Stimulated activated CD4-positive, alpha-beta T cell treated with anti-CD3 and anti-CD28 coated beads, Interleukin-2, amount 100 ng/mL, for 48 hours (primary cell): ENCODE measurements at regions not wholly inside any gene's neighbourhood (a gene's known extent, or its start where the extent isn't known, plus 50 kb on each side); places are given as distances from the start of the nearest gene placed in this dataset.

Experiments
- DNase-seq, 2 donors: peaks; one replicate each; pipeline ENCODE4 v3.0.0-alpha.2; 2020

DNA sequence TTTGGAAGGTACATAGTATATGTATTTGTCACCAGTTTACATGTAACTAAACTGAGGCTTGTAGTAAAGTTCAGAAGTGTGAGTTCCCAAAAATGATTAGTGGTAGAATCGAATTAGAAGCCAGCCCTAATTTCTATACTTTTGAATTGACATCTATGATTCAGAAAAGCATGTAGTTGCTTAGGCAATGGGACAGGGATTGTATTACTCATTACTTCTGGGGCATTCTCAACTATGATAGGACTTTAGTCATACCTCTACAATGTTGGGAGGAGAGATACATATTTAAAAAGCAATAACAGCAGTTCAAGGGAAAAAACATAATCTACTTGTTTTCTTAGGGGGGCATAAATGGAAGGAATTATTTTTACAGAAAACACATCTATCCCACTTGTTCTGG lies 277.9 kb upstream of the E2F7 start:
- DNase-seq: no peak

DNA sequence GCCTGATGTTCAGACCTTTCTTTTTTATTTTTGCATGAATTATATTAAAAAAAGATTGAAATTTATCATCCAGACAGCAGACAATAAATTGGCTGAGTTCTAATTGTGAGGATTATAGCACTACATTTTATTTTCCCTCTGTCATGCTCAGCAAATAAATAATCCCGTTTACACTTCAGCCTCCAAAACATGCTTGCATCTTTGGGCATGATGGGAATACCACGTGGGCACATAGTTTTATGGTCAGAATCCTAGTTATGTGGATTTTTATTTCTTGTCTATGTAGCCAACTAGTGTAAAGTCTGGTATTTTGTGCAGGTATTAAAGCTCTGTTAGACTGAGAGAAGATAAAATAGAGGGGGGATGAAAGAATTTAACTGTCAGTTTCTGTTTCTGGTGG lies 276.9 kb upstream of the E2F7 start:
- DNase-seq: no peak

DNA sequence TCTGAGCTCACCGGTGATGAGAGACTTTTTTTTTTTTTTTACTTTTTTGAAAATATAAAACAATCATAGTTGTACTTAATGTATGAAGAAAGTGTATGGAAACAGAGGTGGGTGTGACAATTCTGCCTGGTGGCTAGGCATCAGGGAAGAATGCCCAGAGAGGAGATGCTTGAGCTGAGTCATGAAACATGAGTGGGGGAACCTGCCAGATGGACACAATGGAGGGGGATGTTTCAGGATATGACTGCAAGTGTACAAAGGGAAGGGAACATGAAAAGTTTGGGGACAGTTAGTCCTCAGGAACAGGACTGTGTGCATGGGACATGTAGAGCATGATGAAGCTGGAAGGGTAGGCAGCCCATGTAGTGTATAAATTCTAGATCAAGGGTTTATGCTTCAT lies 274.2 kb upstream of the E2F7 start:
- no peak for DNase-seq

DNA sequence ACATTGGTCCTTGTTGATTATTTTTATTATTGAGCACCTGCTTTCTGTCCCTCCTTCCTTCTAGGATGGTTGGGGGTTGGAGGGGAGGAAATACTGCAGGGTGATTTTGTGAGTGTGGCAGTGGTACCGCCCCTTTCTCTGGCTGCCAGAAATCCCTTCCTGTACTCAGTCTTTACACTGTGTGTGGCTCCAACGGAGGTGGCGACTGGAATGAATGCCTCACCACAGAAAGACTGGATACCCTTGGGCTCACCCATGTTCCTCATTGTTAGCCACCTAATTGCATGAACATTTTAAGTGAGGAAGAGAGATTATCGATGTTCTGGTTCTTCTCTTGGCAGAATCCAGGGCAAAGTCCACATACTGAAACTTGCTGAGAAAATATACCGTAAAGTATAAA lies 272.0 kb upstream of the E2F7 start:
- no peak for DNase-seq

DNA sequence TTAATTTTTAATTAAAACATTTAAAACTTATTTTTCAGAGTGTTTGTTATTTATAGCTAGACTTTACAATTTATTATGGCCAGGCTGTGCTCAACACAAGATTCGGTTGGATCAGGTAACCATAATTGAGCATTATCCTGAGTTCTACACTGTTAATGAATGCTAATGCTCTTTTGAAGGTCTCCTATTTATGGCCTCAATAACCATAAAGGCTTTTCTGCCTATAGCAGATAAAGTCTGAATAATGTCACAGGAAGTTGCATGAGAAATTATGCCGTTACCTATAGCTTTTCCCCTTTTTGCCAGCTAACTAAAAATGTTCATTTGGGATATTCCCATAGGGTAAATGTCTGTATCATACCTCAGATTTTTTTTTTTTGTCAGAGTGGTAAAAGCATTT lies 269.4 kb upstream of the E2F7 start:
- DNase-seq: no peak

DNA sequence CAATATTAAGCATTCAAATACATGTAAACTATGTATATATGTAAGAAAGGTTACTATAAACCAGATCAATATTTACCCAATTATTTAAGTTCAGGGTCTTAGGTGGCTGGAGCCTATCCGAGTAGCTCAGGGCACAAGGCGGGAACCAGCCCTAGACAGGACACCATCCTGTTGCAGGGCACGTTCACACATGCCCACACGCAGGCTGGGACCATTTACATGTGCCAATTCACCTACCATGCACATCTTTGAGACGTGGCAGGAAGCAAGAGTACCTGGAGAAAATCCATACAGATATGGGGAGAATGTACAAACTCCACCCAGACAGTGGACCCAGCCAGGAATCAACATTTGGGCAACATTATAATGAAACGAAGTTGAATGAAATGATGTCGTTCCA lies 263.0 kb upstream of the E2F7 start:
- DNase-seq: no peak

DNA sequence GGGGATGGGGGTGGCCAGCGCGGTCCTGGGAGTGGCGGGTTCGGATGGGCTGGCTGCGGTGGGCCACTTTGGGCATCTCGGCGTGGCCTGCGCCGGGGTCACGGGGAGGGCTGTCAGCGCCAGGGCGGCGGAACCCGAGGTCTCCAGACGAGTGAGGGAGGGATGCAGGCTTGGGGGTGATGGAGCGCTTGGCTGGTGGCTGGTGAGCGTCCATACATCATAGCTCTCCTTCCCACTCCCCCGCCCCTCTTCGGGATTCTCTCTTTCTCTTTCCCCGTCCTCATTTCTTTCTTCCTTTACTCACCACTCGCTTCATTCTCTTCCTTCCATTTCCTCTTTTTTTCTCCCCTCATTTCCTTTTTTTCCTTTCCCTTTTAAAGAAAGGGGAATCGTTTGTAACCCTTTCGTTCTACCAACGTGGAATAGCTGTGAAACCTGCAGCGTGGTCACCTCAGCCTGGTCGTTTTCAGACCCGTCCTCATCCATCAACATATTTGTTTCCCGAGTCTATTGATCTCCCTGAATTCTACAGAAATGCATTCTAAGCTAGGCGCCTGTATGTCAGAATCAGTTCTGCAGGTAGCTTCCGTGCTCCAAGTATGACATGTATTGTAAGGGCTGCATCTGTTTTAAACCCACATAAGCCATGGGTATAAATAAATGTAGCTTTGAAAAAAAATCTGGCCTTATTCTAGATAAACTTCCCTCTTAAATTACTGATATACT lies 260.3 kb upstream of the E2F7 start:
- DNase-seq: no peak

DNA sequence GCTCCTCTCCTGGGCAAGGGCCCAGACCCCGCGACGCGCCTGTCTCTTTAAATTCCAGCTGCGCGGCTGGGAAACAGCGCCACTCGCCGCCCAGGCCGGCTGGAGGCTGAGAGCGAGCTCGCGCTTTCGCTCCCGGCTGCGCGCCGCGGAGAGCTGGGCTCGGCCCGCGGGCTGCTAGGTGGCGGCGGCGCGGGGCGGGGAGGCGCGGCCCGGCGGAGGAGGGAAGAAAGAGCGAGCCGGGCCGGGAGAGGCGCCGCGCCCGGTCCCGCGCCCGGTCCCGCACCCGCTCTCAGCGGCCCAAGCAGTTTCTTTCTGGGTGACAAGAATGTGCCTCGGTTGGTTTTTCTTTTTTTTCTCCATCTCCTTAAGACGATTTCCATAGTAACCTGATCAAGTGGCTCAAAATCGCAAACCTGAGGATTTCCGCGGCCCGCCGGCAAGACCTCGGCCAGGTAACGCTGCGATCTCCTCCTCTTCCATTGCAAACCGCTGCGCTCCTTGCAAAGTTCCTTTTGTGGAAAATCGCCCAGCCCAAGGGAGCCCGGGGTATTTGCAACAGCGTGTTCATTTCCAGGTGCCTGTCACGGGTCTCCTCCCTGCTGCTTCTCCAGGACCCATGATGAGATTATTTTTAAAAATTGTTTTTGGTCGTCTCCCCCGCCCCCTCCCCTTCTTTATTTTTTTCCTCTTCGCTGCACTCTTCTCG lies 259.5 kb upstream of the E2F7 start:
- DNase-seq: peak; percentile 17 to 30

DNA sequence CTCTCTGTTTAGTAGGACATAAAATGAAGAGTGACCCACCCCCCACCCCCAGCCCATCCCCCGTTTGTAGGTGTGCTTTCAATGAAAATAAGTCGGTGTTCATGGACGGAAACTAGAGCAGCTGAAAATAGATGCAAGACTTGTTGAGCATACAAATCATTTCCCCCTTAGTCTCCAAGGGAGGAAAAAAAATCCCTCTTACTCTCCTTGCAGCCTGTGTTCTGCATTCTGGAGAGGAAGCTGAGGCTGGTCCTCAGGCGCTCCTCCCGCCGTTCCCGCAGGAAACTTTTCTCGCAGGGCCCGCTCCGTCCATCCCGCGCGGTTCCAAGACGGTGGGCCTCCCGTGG lies 259.0 kb upstream of the E2F7 start:
- no peak for DNase-seq

DNA sequence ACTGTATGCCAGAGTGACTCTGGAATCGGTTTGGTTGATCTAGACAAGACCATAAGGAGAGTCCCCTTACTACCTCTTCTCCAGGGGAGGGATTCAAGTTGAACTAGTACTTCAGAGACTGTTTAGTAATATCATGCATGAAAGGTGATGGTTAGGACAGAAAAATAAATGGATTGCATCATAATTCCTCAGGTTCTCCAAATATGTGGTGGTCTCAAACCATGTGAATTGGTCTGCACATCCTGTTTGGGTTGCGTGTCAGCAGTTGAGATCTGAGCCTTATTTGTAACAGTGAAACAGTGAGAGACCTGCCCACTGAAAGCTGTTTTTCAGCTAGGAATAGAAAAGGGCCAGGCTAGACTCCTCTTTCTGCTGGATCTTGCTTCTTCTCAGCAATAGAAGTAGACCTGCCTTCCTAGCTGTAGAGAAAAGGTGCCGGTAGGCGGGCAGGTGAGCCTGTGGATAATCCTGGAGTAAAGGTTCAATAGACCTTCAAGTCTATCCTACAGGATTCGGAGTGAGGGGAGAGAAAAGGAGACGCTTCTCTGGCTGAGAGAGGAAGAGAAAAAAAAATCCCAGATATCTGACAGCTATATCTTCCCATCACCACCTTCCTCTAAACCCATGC lies 258.5 kb upstream of the E2F7 start:
- DNase-seq: no peak

DNA sequence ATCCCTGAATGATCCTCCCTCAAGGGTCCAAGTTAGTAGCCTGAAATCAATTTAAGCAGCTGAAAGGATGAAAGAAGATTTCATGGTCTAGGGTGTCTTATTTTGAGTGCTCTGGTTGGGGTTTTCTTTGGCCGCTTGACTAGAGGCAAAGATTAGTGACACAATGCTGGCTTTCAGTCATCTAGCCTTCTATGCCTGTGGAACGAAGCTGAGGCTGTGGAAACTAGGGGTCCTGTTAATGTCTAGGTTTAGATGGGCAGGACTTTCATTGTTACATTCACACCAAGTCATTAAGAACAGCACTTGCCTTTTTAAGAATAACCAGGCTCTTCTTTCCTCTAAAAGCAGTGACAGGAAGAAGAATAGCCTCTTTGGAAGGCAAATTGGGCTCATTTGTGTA lies 253.8 kb upstream of the E2F7 start:
- no peak for DNase-seq

DNA sequence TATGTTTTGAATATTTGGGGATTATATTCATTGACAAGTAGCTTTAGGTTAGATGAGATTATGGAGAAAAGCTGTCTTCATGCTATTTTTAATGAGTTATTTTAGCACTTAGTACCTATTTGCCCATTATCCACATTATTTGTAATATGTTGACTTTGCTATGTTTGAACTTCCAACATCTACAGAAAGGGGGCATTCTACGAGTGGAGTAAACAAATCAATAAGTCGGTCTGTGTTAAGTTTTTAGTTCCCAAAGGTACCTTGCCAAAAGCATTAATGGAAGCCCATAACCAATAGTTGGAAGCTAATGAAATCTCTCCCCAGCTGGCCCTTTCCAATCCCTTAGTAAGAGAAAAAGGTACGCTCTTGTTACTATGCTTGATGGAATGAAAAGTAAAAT lies 250.0 kb upstream of the E2F7 start:
- no peak for DNase-seq

DNA sequence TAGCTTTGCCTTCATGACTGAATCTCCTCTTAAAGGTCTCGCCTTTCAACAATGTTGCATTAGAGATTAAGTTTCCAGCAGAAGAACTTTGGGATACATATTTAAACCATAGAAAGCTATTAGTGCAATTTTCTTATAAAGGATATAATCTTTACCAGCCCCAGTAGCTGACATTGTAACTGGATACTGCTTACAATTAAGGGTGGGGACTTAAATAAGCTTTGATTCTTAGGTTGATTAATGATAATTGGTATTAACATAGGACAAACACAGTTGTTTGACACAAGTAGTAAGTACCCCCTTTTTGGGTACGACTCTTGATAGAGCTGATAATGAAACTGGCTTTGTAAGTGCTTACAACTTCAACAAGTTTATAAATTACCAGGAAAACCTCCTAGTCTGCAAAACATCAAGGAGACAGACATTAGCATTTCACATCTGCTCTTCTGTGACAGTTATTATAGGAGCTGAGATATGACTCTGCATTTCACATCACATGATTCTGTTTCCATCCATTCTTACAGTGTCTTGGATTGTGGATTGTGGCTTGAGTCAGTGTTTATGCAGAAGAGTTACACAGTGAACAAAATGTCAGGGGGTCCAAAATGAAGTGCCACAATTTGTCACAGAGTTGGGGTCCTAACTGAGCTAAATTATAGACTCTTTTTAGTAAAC lies 249.1 kb upstream of the E2F7 start:
- no peak for DNase-seq

DNA sequence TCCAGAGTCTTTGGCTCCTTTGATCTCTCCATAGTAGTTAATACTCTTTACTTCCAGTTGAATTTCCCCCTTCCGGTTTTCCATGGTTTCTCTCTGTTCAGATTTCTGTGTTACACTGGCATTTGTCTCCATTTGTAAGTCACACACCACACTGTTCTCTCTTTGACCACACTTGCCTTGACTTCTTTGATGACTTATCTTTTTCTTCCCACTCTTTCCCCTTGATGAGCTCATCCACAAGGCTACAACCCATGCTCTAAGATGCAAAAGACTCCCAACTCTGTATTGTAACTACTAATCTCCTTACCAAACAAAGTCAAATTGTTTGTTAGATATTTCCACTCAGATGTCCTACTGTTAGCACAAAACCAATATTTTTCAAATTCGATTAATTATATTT lies 242.7 kb upstream of the E2F7 start:
- no peak for DNase-seq

DNA sequence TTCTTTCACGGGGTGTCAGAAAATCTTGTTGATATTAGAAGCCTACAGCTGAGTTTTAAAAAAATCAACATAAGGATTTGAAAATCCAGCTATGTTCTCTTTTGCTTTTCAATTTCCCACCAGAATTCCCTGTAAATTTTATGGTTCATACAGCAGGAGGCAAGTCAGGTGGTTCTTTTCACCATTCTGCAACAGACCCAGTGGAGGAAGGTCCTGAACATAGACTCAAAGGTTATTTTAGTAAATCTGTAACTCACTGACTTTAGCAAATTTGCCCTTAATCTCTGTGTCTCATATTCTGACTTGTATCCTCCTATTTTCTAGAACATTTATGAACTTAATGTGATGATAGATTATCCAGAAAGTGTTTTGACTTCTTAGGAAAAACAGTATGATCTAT lies 235.4 kb upstream of the E2F7 start:
- no peak for DNase-seq

DNA sequence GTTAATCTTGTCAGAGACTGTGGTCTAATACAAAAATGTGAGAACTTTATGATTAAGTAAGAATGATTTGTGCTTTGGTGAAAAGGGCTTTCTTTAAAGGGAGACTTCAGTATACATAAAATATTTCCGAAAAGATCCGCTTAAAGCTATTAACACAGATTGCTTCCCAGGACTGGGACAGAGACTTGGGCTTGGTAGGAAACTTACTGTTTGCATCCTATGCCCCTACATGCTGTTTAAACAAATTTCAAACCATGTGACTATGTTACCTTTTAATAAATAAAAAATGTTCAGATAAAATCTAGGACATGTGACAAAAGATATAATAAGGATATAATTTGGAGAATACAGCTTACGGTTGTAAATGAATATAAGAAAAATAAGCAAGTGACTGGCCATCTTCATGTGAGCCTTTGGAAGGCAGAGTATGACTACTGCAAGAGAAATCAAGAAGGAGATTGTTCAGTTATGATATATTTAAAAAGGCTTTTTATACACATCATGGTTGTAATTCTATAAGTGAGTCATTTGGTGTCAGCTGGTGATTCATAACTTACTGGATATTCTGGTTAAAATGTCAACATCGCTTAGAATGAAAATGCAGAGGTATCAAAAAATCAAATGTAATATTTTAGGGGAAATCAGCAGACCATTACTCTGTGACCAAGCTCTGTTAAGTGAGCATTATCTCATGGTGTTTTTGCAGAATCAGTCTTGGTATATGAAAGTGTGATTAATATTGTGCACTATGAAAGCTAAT lies 234.7 kb upstream of the E2F7 start:
- no peak for DNase-seq

DNA sequence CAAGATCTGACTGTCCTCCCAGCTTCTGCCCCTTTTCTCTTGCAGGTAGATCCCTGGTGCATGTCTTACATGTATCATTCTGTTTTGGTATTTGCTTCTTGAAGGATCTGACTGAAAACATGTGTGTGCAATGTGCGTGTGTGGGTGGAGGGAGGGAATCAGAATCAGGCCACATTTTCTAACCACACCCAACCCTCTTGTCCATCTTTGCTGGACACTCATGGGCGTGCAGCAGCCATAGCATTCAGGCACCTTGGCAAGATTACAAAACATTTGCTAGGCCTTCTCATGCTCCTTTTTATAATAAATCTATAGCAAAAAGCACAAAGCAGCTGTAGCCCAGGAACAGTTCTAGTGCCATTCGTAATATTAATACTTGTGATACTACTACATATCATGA lies 233.6 kb upstream of the E2F7 start:
- no peak for DNase-seq

DNA sequence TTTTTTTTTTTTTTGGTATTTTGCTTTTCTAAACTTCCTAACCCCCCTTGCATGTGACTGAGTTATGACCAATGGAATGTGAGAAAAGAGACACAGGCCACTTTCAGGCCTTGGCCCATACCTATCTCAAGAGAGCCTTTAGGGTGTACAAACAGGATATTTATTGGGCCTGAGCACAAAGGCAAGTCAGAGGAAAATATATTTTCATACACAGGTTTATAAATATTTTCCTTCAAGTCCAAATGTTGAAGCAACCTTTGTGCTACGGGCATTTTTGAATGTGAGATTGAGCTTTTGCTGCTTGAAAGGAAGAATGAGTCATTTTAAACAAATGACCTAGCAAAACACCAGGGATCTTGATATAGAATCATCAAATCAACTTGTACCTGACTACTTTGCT lies 228.6 kb upstream of the E2F7 start:
- DNase-seq: no peak

DNA sequence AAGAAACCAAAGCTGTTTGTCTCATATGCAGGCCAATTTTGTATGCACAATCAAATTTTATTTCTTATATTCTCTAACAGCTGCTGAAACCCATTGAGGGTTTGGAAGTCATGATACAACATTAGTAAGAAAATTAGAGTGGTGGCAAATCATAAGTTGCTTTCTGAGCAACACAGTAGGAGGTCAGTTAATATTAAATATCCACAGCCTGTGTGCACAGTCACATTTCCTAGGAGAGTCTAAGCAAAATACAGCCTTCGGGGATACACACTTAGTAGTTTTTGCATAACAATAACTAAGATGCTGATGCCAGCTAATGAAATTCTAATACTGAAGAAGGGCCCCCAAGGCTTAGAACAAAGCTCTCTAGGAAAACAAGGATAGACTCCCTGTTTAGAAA lies 209.6 kb upstream of the E2F7 start:
- no peak for DNase-seq

DNA sequence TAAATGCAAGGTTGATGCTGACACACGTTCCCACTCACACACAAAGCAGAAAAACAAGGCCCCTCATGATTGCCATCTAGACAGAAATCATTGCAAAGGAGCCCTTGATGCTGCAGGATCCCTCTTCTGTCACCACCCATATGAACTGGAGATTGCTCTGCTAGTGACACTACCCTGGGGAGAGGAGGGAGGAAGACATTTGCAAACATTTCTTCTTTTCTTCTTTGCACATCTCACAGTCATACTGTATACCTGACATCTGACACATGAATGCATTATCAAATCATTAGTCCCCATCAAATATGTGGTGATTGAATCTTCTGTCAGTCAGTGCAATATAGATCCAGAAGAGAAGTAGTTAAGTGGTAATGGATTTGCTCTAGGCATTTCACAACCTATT lies 208.5 kb upstream of the E2F7 start:
- no peak for DNase-seq

DNA sequence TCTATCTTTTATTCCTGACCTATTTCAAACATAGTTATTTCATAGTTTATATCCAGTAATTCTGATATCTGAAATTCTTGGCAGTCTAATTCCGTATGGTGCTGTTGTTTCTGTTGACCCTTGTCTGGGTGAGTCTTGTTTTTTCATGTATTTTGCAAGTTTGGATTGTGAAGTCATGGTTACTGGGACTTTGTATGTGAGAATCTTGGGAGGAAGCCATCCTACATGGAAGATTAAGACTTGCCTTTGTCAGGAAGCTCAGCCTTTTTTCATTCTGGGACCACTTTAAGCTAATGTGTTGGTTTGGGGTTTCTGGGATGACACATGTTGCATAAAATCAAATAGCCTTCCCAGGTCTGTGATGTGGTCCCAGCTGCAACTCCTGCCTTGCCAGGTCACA lies 191.6 kb upstream of the E2F7 start:
- DNase-seq: no peak

DNA sequence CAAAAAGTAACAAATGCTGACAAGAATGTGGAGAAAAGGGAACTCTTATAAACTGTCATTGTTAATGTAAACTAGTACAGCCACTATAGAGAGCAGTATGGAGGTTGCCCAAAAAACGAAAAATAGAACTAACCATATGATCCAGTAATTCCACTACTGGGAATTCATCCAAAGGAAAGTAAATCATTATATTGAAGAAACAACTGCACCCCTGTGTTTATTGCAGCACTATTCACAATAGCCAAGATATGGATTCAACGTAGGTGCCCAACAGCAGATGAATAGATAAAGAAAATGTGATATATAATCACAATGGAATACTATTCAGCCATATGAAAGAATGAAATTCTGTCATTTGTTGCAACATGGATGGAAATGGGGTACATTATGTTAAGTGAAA lies 188.0 kb upstream of the E2F7 start:
- DNase-seq: no peak

DNA sequence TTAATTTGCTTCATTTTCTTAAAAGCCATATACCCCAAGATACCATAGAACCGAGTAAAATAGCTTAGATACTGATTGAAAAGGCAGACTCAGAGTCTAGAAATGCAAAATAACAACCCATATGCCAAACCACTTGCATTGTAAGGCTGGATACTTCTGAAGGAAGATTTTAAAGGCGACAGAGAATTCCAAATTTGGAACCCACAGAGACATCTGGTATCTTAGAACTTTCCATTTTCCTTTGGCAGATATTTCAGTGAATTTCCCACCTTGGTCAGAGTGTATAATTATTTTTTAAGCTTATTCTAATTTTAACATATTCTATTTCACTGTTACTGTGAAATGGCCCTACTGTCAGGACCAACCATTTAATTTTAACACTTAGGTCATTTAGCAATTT lies 186.4 kb upstream of the E2F7 start:
- no peak for DNase-seq
